ENCODE measurements at regions not wholly inside any gene's neighbourhood (a gene's known extent, or its start where the extent isn't known, plus 50 kb on each side); places are given as distances from the start of the nearest gene placed in this dataset.

- no peak for DNase-seq
- no peaks in the 10 kb centered on the region for H3K79me2 ChIP-seq (ENCODE audit: insufficient read depth, low read length)
- no peak overlapping the region for H3K4me3 ChIP-seq (ENCODE audit: low read depth in 1 of 2, low read length in 2 of 2)
- no peak for ATAC-seq (ENCODE audit: insufficient read depth, low read depth)
- H3K4me1 ChIP-seq (ENCODE audit: insufficient read depth, low read length) = no peaks in the 10 kb centered on the region
- no peak overlapping the region for H3K27ac ChIP-seq (ENCODE audit: low read length)
- no peak overlapping the region for H3K4me2 ChIP-seq (ENCODE audit: insufficient read depth, low read length)
- TF ChIP-seq, protein P1, sequence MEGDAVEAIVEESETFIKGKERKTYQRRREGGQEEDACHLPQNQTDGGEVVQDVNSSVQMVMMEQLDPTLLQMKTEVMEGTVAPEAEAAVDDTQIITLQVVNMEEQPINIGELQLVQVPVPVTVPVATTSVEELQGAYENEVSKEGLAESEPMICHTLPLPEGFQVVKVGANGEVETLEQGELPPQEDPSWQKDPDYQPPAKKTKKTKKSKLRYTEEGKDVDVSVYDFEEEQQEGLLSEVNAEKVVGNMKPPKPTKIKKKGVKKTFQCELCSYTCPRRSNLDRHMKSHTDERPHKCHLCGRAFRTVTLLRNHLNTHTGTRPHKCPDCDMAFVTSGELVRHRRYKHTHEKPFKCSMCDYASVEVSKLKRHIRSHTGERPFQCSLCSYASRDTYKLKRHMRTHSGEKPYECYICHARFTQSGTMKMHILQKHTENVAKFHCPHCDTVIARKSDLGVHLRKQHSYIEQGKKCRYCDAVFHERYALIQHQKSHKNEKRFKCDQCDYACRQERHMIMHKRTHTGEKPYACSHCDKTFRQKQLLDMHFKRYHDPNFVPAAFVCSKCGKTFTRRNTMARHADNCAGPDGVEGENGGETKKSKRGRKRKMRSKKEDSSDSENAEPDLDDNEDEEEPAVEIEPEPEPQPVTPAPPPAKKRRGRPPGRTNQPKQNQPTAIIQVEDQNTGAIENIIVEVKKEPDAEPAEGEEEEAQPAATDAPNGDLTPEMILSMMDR (IDR thresholded peaks at IDR 0.05; ENCODE audit: borderline replicate concordance, extremely low read depth, low read length, poor library complexity, severe bottlenecking) = no peak
- no peak for TF ChIP-seq EZH2 (IDR thresholded peaks at IDR 0.05; ENCODE audit: borderline replicate concordance, low read depth, low read length, severe bottlenecking)
- H3K9me3 ChIP-seq (ENCODE audit: insufficient read depth, low read length, severe bottlenecking) = no peaks in the 10 kb centered on the region
- no peaks in the 10 kb centered on the region for H3K27me3 ChIP-seq (ENCODE audit: insufficient read depth, low read length, poor library complexity)
- H4K20me1 ChIP-seq (ENCODE audit: insufficient read depth, low read length) = no peaks in the 10 kb centered on the region
- H3K9ac ChIP-seq (ENCODE audit: low read depth, low read length) = no peak overlapping the region
- H2AFZ ChIP-seq (ENCODE audit: low read depth, low read length) = no peak overlapping the region
- H3K36me3 ChIP-seq (ENCODE audit: insufficient read depth, low read length) = no peaks in the 10 kb centered on the region
These were observed 527.1 kb upstream of the DIPK2B start for GRCh38 chrX:45727761-45728160.

DNA sequence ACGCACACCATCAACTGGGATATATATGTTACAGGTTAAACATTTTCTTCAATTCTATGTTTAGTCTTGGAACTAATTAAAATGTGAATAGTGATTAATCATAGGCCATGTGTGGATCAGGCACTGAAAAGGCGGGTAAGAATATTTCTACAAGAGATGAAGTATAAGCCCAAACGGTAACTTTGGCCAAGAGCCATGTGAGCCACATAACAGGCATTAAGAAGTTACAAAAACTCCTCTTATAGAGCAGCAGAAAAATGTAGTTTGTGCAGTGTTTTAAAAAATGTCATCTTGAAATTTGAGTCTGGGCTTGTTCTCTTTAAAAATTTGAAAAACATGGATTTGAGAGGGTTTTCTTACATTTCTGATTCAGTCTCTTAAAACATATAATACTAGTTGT is 521.8 kb upstream of the DIPK2B start:
- ATAC-seq (ENCODE audit: insufficient read depth, low read depth) (no peak), DNase-seq (no peak)
- H3K9ac ChIP-seq (ENCODE audit: low read depth, low read length) = no peak overlapping the region
- H3K4me2 ChIP-seq (ENCODE audit: insufficient read depth, low read length) = no peak overlapping the region
- TF ChIP-seq EZH2 (IDR thresholded peaks at IDR 0.05; ENCODE audit: borderline replicate concordance, low read depth, low read length, severe bottlenecking) = no peak
- TF ChIP-seq, protein P1 (IDR thresholded peaks at IDR 0.05; ENCODE audit: borderline replicate concordance, extremely low read depth, low read length, poor library complexity, severe bottlenecking) = no peak
- H3K79me2 ChIP-seq (ENCODE audit: insufficient read depth, low read length) = no peaks in the 10 kb centered on the region
- no peak overlapping the region for H3K4me3 ChIP-seq (ENCODE audit: low read depth in 1 of 2, low read length in 2 of 2)
- H2AFZ ChIP-seq (ENCODE audit: low read depth, low read length) = no peak overlapping the region
- H3K4me1 ChIP-seq (ENCODE audit: insufficient read depth, low read length) = no peaks in the 10 kb centered on the region
- no peak overlapping the region for H3K27ac ChIP-seq (ENCODE audit: low read length)
- H3K9me3 ChIP-seq (ENCODE audit: insufficient read depth, low read length, severe bottlenecking) = no peaks in the 10 kb centered on the region
- H3K27me3 ChIP-seq (ENCODE audit: insufficient read depth, low read length, poor library complexity) = no peaks in the 10 kb centered on the region
- H3K36me3 ChIP-seq (ENCODE audit: insufficient read depth, low read length) = no peaks in the 10 kb centered on the region
- H4K20me1 ChIP-seq (ENCODE audit: insufficient read depth, low read length) = no peaks in the 10 kb centered on the region

- H3K4me2 ChIP-seq (ENCODE audit: insufficient read depth, low read length) = no peak overlapping the region
- H3K79me2 ChIP-seq (ENCODE audit: insufficient read depth, low read length) = no peaks in the 10 kb centered on the region
- no peaks in the 10 kb centered on the region for H3K27me3 ChIP-seq (ENCODE audit: insufficient read depth, low read length, poor library complexity)
- DNase-seq (no peak), ATAC-seq (ENCODE audit: insufficient read depth, low read depth) (peak; percentile 47; the same call in 1 of the 3 replicates)
- H3K4me1 ChIP-seq (ENCODE audit: insufficient read depth, low read length) = no peaks in the 10 kb centered on the region
- H4K20me1 ChIP-seq (ENCODE audit: insufficient read depth, low read length) = no peaks in the 10 kb centered on the region
- H3K4me3 ChIP-seq (ENCODE audit: low read depth in 1 of 2, low read length in 2 of 2) = no peak overlapping the region
- no peak overlapping the region for H3K9ac ChIP-seq (ENCODE audit: low read depth, low read length)
- no peaks in the 10 kb centered on the region for H3K9me3 ChIP-seq (ENCODE audit: insufficient read depth, low read length, severe bottlenecking)
- no peaks in the 10 kb centered on the region for H3K36me3 ChIP-seq (ENCODE audit: insufficient read depth, low read length)
- H2AFZ ChIP-seq (ENCODE audit: low read depth, low read length) = no peak overlapping the region
- H3K27ac ChIP-seq (ENCODE audit: low read length) = no peak overlapping the region
- TF ChIP-seq, protein P1 (IDR thresholded peaks at IDR 0.05; ENCODE audit: borderline replicate concordance, extremely low read depth, low read length, poor library complexity, severe bottlenecking) = no peak
- no peak for TF ChIP-seq EZH2 (IDR thresholded peaks at IDR 0.05; ENCODE audit: borderline replicate concordance, low read depth, low read length, severe bottlenecking)
These were observed 519.2 kb upstream of the DIPK2B start for GRCh38 chrX:45719751-45720501.
